K562 (cell line): ENCODE measurements at regions not wholly inside any gene's neighbourhood (a gene's known extent, or its start where the extent isn't known, plus 50 kb on each side); places are given as distances from the start of the nearest gene placed in this dataset.

Source experiments
- ATAC-seq: fragments of 200-7000 bp; cut with Tn5 transposase; 3 replicates; pipeline ENCODE4 v1.9.1; 2020; ENCODE audit warnings: moderate library complexity
- BruUV-seq: library from RNA; stranded (reverse); fragments of 400-500 nt; replicated peaks from 2 replicates; lab custom pipeline; 2021; lab: Mats Ljungman, UMichigan
- CTCF ChIA-PET: fragments of 300-600 bp; formaldehyde crosslinking; extraction: SDS; loops from one replicate; lab custom pipeline; 2021; ENCODE audit warnings: low intra/inter-chr PET ratio; lab: Yijun Ruan, JAX
- POLR2A ChIA-PET: fragments of 300-600, 350-650 bp; sonication (Branson Sonifier 250); formaldehyde crosslinking; extraction: SDS; loops from one replicate; lab custom pipeline; 2021; ENCODE audit warnings: antibody characterized with exemption, inconsistent platforms; lab: Yijun Ruan, JAX
- DNase-seq, 4 experiments: peaks; one replicate each; pipeline versions ENCODE4 v3.0.0 to v3.0.0-alpha.2; 2011 to 2018; ENCODE audit warnings: low spot score in 3 of 4, mixed read lengths in 3 of 4; ENCODE audit errors: extremely low read depth in 1 of 4
- FAIRE-seq: peaks from 2 replicates; lab custom pipeline; 2011; peaks lifted over from hg19 to GRCh38; lab: Jason Lieb, UNC
- H2AFZ ChIP-seq: 2 replicates; pipeline ENCODE4 v1.6.0; 2011; ENCODE audit warnings: low read depth, low read length, control low read depth, inconsistent platforms
- H3K27ac ChIP-seq: fragments of 200-600 bp; 3 replicates; pipeline ENCODE4 v1.8.0; 2011; ENCODE audit warnings: low read depth, mild to moderate bottlenecking, control low read depth, inconsistent platforms, low read length, moderate library complexity, mixed read lengths; ENCODE audit errors: extremely low read depth
- H3K27me3 ChIP-seq, 2 experiments: fragments of 300-600 bp in 1 of 2; 2 replicates in 1 of 2; 3 replicates in 1 of 2; pipeline versions ENCODE4 v1.6.0 to v1.8.0; 2011; ENCODE audit warnings: inconsistent platforms in 2 of 2, low read length in 2 of 2, mild to moderate bottlenecking in 1 of 2, mixed read lengths in 1 of 2, moderate library complexity in 1 of 2; ENCODE audit not compliant: control insufficient read depth in 2 of 2, insufficient read depth in 2 of 2
- H3K36me3 ChIP-seq: fragments of 300-600 bp; 3 replicates; pipeline ENCODE4 v1.8.0; 2011; ENCODE audit warnings: mild to moderate bottlenecking, low read length, inconsistent platforms; ENCODE audit not compliant: control insufficient read depth, insufficient read depth
- H3K4me1 ChIP-seq, 2 experiments: fragments of 200-600 bp in 1 of 2; replicated peaks in 1 of 2; 2 replicates in 1 of 2; 3 replicates in 1 of 2; pipeline versions ENCODE4 v1.5.1 to v1.8.0; 2011; ENCODE audit warnings: inconsistent platforms in 2 of 2, low read length in 2 of 2, mild to moderate bottlenecking in 1 of 2, mixed read lengths in 1 of 2, moderate library complexity in 1 of 2; ENCODE audit not compliant: control insufficient read depth in 2 of 2, insufficient read depth in 2 of 2
- H3K4me2 ChIP-seq: 2 replicates; pipeline ENCODE4 v1.6.1; 2011; ENCODE audit warnings: low read length, control low read depth, inconsistent platforms, mixed read lengths; ENCODE audit not compliant: insufficient read depth
- H3K4me3 ChIP-seq: fragments of 200-600 bp; sonication (generic), shearing (Covaris generic); 2 replicates; pipeline ENCODE4 v1.5.1; 2016; ENCODE audit warnings: control low read depth, inconsistent platforms
- H3K79me2 ChIP-seq: fragments of 200-600 bp; 3 replicates; pipeline ENCODE4 v1.8.0; 2011; ENCODE audit warnings: low read length, inconsistent platforms; ENCODE audit not compliant: control insufficient read depth, insufficient read depth
- H3K9ac ChIP-seq, 2 experiments: 2 replicates each; pipeline versions ENCODE4 v1.6.0 to v1.6.1; 2011; ENCODE audit warnings: low read depth in 2 of 2, low read length in 2 of 2, control low read depth in 1 of 2, inconsistent platforms in 1 of 2, mild to moderate bottlenecking in 1 of 2, mixed read lengths in 1 of 2; ENCODE audit not compliant: insufficient read depth in 1 of 2
- H3K9me1 ChIP-seq: one replicate; pipeline ENCODE4 v1.6.0; 2011; ENCODE audit warnings: inconsistent platforms, mild to moderate bottlenecking, low read length, moderate library complexity; ENCODE audit not compliant: control insufficient read depth, insufficient read depth
- H3K9me3 ChIP-seq: replicated peaks from 2 replicates; pipeline ENCODE4 v1.5.1; 2011; ENCODE audit warnings: low read depth, low read length, inconsistent platforms; ENCODE audit not compliant: control insufficient read depth, insufficient read depth
- H4K20me1 ChIP-seq: replicated peaks from 2 replicates; pipeline ENCODE4 v1.6.1; 2011; ENCODE audit warnings: low read length, inconsistent platforms, mixed read lengths; ENCODE audit not compliant: control insufficient read depth, insufficient read depth
- CEBPB ChIP-seq: fragments of 450-650 bp; IDR thresholded peaks from 2 replicates; pipeline ENCODE4 v1.6.1; 2016; ENCODE audit warnings: missing genetic modification characterization, missing compliant biosample characterization
- CHD1 ChIP-seq: fragments of 200-600 bp; sonication (generic); IDR thresholded peaks from one replicate; pipeline ENCODE4 v1.6.1; 2012; ENCODE audit warnings: mild to moderate bottlenecking, moderate library complexity, low read length, inconsistent platforms
- LEF1 ChIP-seq: fragments of 450-650 bp; IDR thresholded peaks from 2 replicates; pipeline ENCODE4 v1.6.1; 2016; ENCODE audit warnings: mild to moderate bottlenecking
- MEIS2 ChIP-seq: fragments of 450-650 bp; IDR thresholded peaks from 2 replicates; pipeline ENCODE4 v1.6.1; 2014; ENCODE audit warnings: mild to moderate bottlenecking; ENCODE audit not compliant: partially characterized antibody
- MTA3 ChIP-seq: fragments of 450-650 bp; formaldehyde crosslinking; IDR thresholded peaks from 2 replicates; pipeline ENCODE4 v1.6.1; 2017; ENCODE audit warnings: mild to moderate bottlenecking, borderline replicate concordance
- PHTF2 ChIP-seq: fragments of 250-450 bp; sonication (Bioruptor Pico); IDR thresholded peaks from 2 replicates; pipeline ENCODE4 v1.5.0; 2021; ENCODE audit warnings: mild to moderate bottlenecking
- PML ChIP-seq: IDR thresholded peaks from 2 replicates; pipeline ENCODE4 v1.6.1; 2012; ENCODE audit warnings: low read length, inconsistent platforms
- POLR2A ChIP-seq: fragments of 450-650 bp; conservative IDR thresholded peaks from 2 replicates; pipeline ENCODE4 v1.6.1; 2016
- PURB ChIP-seq: sonication (generic); formaldehyde crosslinking; IDR thresholded peaks from 2 replicates; pipeline ENCODE4 v1.9.0; 2021; ENCODE audit warnings: low read depth, mild to moderate bottlenecking, missing genetic modification reagents
- XRCC3 ChIP-seq: fragments of 450-650 bp; IDR thresholded peaks from 2 replicates; pipeline ENCODE4 v1.6.1; 2017; ENCODE audit warnings: mild to moderate bottlenecking, moderate library complexity
- ZNF143 ChIP-seq: sonication (generic); formaldehyde crosslinking; IDR thresholded peaks from 2 replicates; pipeline ENCODE4 v1.9.0; 2022; ENCODE audit warnings: mild to moderate bottlenecking, missing genetic modification reagents
- ZNF253 ChIP-seq: fragments of 250-450 bp; sonication (Bioruptor Pico); conservative IDR thresholded peaks from 2 replicates; pipeline ENCODE4 v1.6.1; 2021; ENCODE audit warnings: mild to moderate bottlenecking
- WGBS: fragments of 100-300 bp; shearing (Covaris generic); methylation state at CpG from one replicate; pipeline ENCODE4 v1.1.6; 2016; ENCODE audit warnings: low coverage, mixed read lengths; ENCODE audit not compliant: insufficient coverage; ENCODE audit errors: missing lambda C conversion rate; 5-methylcytosine and 5-hydroxymethylcytosine counted together
- in situ Hi-C: fragments of 300-500 bp; cut with MboI; formaldehyde crosslinking; loops from 4 replicates; pipeline ENCODE4 v1.15.0; 2018; ENCODE audit warnings: inconsistent platforms, mixed read lengths
- intact Hi-C: fragments of 100-400 bp; cut with micrococcal nuclease; formaldehyde crosslinking; loops from 2 replicates; pipeline ENCODE4 v1.14.2; 2022
- TF ChIP-seq, protein P1 (sequence below): fragments of 250-450 bp; sonication (Bioruptor Pico); IDR thresholded peaks from 2 replicates; pipeline ENCODE4 v1.8.0; 2022; ENCODE audit warnings: moderate library complexity, mild to moderate bottlenecking, inconsistent platforms
- TF ChIP-seq, protein P2 (sequence below): fragments of 450-650 bp; IDR thresholded peaks from 2 replicates; pipeline ENCODE4 v1.6.1; 2014; ENCODE audit warnings: low read depth, mild to moderate bottlenecking, moderate library complexity, borderline replicate concordance
- TF ChIP-seq, protein P3 (sequence below): fragments of 200-800 bp; sonication (Bioruptor generic); IDR thresholded peaks from 2 replicates; pipeline ENCODE4 v1.6.1; 2017; ENCODE audit warnings: missing genetic modification characterization, missing compliant biosample characterization
- TF ChIP-seq, protein P4 (sequence below): sonication (generic); formaldehyde crosslinking; IDR thresholded peaks from 2 replicates; pipeline ENCODE4 v1.8.1; 2022; ENCODE audit warnings: missing genetic modification reagents

DNA sequence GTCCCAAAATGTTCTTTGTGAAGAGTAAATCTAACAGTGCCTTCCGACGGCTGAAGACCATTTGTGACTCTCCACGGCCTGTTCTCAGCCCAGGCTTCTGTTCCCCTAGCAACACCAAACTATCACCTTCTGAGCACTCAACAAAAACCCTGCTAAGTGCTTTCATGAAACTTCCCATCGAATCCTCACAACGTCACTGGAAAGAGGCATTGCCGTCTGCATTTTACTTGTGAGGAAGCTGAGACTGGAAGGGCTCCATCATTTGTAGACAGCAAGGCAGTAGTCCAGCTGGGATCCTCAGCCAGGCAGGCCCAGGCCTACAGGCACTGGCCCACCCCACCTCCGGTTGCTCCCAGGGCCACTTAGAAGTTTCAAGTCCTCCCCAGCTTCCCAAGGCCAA is 97.8 kb upstream of the POU3F3 start:
- FAIRE-seq: no peak

More for the DNA sequence above, 97.8 kb upstream of the POU3F3 start:
- BruUV-seq: no TSS peak
- ATAC-seq (no peak), DNase-seq (no peak)
- Histone ChIP-seq H3K79me2 (no peaks in the 10 kb centered on the region), H3K9me3 (no peaks in the 10 kb centered on the region), H4K20me1 (no peaks in the 10 kb centered on the region), H3K9me1 (no peaks in the 10 kb centered on the region), H3K4me1 (no peaks in the 10 kb centered on the region), H3K4me2 (no peak overlapping the region), H2AFZ (no peak overlapping the region), H3K27ac (no peak overlapping the region), H3K36me3 (no peaks in the 10 kb centered on the region)
- 0% methylated on average over 7 of the region's 7 CpGs for WGBS
- POLR2A ChIA-PET: no interaction called here
- in situ Hi-C loops (no loop called here), intact Hi-C loops (no loop called here)
- CTCF ChIA-PET: no interaction called here
- TF ChIP-seq, protein P1, sequence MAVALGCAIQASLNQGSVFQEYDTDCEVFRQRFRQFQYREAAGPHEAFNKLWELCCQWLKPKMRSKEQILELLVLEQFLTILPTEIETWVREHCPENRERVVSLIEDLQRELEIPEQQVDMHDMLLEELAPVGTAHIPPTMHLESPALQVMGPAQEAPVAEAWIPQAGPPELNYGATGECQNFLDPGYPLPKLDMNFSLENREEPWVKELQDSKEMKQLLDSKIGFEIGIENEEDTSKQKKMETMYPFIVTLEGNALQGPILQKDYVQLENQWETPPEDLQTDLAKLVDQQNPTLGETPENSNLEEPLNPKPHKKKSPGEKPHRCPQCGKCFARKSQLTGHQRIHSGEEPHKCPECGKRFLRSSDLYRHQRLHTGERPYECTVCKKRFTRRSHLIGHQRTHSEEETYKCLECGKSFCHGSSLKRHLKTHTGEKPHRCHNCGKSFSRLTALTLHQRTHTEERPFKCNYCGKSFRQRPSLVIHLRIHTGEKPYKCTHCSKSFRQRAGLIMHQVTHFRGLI (CRISPR knock-in tag): no peak
- TF ChIP-seq ZNF253 (CRISPR knock-in tag) (no peak), LEF1 (no peak), ZNF143 (CRISPR knock-in tag) (no peak), PURB (CRISPR knock-in tag) (no peak), CHD1 (no peak), PHTF2 (CRISPR knock-in tag) (no peak), POLR2A (no peak), XRCC3 (no peak), CEBPB (tag) (no peak), MTA3 (no peak), PML (no peak), MEIS2 (no peak)
- TF ChIP-seq, protein P2, sequence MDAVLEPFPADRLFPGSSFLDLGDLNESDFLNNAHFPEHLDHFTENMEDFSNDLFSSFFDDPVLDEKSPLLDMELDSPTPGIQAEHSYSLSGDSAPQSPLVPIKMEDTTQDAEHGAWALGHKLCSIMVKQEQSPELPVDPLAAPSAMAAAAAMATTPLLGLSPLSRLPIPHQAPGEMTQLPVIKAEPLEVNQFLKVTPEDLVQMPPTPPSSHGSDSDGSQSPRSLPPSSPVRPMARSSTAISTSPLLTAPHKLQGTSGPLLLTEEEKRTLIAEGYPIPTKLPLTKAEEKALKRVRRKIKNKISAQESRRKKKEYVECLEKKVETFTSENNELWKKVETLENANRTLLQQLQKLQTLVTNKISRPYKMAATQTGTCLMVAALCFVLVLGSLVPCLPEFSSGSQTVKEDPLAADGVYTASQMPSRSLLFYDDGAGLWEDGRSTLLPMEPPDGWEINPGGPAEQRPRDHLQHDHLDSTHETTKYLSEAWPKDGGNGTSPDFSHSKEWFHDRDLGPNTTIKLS: no peak
- TF ChIP-seq, protein P3, sequence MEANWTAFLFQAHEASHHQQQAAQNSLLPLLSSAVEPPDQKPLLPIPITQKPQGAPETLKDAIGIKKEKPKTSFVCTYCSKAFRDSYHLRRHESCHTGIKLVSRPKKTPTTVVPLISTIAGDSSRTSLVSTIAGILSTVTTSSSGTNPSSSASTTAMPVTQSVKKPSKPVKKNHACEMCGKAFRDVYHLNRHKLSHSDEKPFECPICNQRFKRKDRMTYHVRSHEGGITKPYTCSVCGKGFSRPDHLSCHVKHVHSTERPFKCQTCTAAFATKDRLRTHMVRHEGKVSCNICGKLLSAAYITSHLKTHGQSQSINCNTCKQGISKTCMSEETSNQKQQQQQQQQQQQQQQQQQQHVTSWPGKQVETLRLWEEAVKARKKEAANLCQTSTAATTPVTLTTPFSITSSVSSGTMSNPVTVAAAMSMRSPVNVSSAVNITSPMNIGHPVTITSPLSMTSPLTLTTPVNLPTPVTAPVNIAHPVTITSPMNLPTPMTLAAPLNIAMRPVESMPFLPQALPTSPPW (CRISPR knock-in tag): no peak
- TF ChIP-seq, protein P4, sequence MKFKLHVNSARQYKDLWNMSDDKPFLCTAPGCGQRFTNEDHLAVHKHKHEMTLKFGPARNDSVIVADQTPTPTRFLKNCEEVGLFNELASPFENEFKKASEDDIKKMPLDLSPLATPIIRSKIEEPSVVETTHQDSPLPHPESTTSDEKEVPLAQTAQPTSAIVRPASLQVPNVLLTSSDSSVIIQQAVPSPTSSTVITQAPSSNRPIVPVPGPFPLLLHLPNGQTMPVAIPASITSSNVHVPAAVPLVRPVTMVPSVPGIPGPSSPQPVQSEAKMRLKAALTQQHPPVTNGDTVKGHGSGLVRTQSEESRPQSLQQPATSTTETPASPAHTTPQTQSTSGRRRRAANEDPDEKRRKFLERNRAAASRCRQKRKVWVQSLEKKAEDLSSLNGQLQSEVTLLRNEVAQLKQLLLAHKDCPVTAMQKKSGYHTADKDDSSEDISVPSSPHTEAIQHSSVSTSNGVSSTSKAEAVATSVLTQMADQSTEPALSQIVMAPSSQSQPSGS: no peak
- TF ChIP-seq, all 486 proteins: peak for 0
- no peak overlapping the region for H3K4me3 ChIP-seq
- H3K27me3 ChIP-seq: peaks cover 0 to 19% of the 10 kb centered on the region in 2 experiments; a peak in 2 of 5 replicates
- H3K9ac ChIP-seq: no peak overlapping the region
